HepG2 (cell line): ENCODE measurements at regions not wholly inside any gene's neighbourhood (a gene's known extent, or its start where the extent isn't known, plus 50 kb on each side); places are given as distances from the start of the nearest gene placed in this dataset.

Experiments used
- ATAC-seq: fragments of 200-7000 bp; cut with Tn5 transposase; 3 replicates; pipeline ENCODE4 v1.9.1; 2020; ENCODE audit warnings: mild to moderate bottlenecking, moderate library complexity
- BruUV-seq: library from RNA; stranded (reverse); fragments of 400-500 nt; replicated peaks from 2 replicates; lab custom pipeline; 2021; lab: Mats Ljungman, UMichigan
- CTCF ChIA-PET: fragments of 300-600 bp; formaldehyde crosslinking; extraction: SDS; loops from one replicate; lab custom pipeline; 2021; ENCODE audit warnings: low total read pairs, inconsistent platforms, low intra/inter-chr PET ratio; lab: Yijun Ruan, JAX
- POLR2A ChIA-PET: fragments of 350-600 bp; sonication (Branson Sonifier 250); formaldehyde crosslinking; loops from one replicate; lab custom pipeline; 2020; ENCODE audit warnings: antibody characterized with exemption, inconsistent platforms; lab: Yijun Ruan, JAX
- DNase-seq: peaks from one replicate; pipeline ENCODE4 v3.0.0-alpha.2; 2015; ENCODE audit warnings: low spot score
- FAIRE-seq: peaks from 3 replicates; lab custom pipeline; 2011; peaks lifted over from hg19 to GRCh38; lab: Jason Lieb, UNC
- H2AFZ ChIP-seq: one replicate; pipeline ENCODE4 v1.6.1; 2011; ENCODE audit warnings: low read length, inconsistent platforms
- H3K27ac ChIP-seq: fragments of 300-600 bp; 3 replicates; pipeline ENCODE4 v1.8.0; 2011; ENCODE audit warnings: mixed run types, mild to moderate bottlenecking, mixed read lengths, low read length, inconsistent platforms; ENCODE audit not compliant: insufficient read depth; ENCODE audit errors: extremely low read length
- H3K27me3 ChIP-seq, 2 experiments: fragments of 200-600 bp in 1 of 2; 2 replicates in 1 of 2; 3 replicates in 1 of 2; pipeline versions ENCODE4 v1.6.0 to v1.8.0; 2011; ENCODE audit warnings: low read length in 2 of 2, mild to moderate bottlenecking in 2 of 2, moderate library complexity in 2 of 2, inconsistent platforms in 1 of 2; ENCODE audit not compliant: insufficient read depth in 2 of 2, control insufficient read depth in 1 of 2
- H3K36me3 ChIP-seq, 2 experiments: fragments of 200-600 bp in 1 of 2; replicated peaks in 1 of 2; 2 replicates in 1 of 2; 3 replicates in 1 of 2; pipeline versions ENCODE4 v1.5.1 to v1.8.0; 2011; ENCODE audit warnings: low read length in 2 of 2, inconsistent platforms in 1 of 2; ENCODE audit not compliant: insufficient read depth in 2 of 2, control insufficient read depth in 1 of 2
- H3K4me1 ChIP-seq: 2 replicates; pipeline ENCODE4 v1.5.1; 2012; ENCODE audit warnings: low read length, inconsistent platforms; ENCODE audit not compliant: insufficient read depth
- H3K4me2 ChIP-seq: 2 replicates; pipeline ENCODE4 v1.6.0; 2011; ENCODE audit warnings: low read depth, low read length, inconsistent platforms
- H3K4me3 ChIP-seq, 3 experiments: fragments of 200-600 bp in 1 of 3; sonication (generic), shearing (Covaris generic) in 1 of 3; replicated peaks in 1 of 3; 2 replicates each; pipeline ENCODE4 v1.5.1; 2011 to 2016; ENCODE audit warnings: low read length in 3 of 3, inconsistent platforms in 2 of 3, low read depth in 2 of 3, mild to moderate bottlenecking in 2 of 3, control low read depth in 1 of 3, mixed read lengths in 1 of 3; ENCODE audit not compliant: insufficient read depth in 1 of 3
- H3K79me2 ChIP-seq: one replicate; pipeline ENCODE4 v1.6.1; 2011; ENCODE audit warnings: low read length, inconsistent platforms; ENCODE audit not compliant: insufficient read depth
- H3K9ac ChIP-seq: 2 replicates; pipeline ENCODE4 v1.6.0; 2011; ENCODE audit warnings: mild to moderate bottlenecking, low read depth, low read length, inconsistent platforms; ENCODE audit not compliant: insufficient read depth
- H3K9me3 ChIP-seq: 2 replicates; pipeline ENCODE4 v1.5.1; 2012; ENCODE audit warnings: mild to moderate bottlenecking, low read length
- H4K20me1 ChIP-seq: 2 replicates; pipeline ENCODE4 v1.6.0; 2011; ENCODE audit warnings: inconsistent platforms, mild to moderate bottlenecking, low read length, moderate library complexity; ENCODE audit not compliant: insufficient read depth
- CBFB ChIP-seq: sonication (generic); formaldehyde crosslinking; IDR thresholded peaks from 2 replicates; pipeline ENCODE4 v1.4.0; 2020; ENCODE audit warnings: missing genetic modification reagents
- IRF1 ChIP-seq: sonication (generic); formaldehyde crosslinking; IDR thresholded peaks from 2 replicates; pipeline ENCODE4 v1.4.0; 2020; ENCODE audit warnings: low read depth, mild to moderate bottlenecking, missing genetic modification reagents
- MZF1 ChIP-seq: sonication (generic); formaldehyde crosslinking; IDR thresholded peaks from 2 replicates; pipeline ENCODE4 v1.8.1; 2023; ENCODE audit warnings: mild to moderate bottlenecking, missing genetic modification reagents, borderline replicate concordance
- NFIC ChIP-seq: IDR thresholded peaks from 2 replicates; pipeline ENCODE4 v1.6.1; 2012; ENCODE audit warnings: mild to moderate bottlenecking, low read length, inconsistent platforms
- NPAS2 ChIP-seq: sonication (generic); formaldehyde crosslinking; IDR thresholded peaks from 2 replicates; pipeline ENCODE4 v1.8.0; 2022; ENCODE audit warnings: mild to moderate bottlenecking, missing genetic modification reagents, borderline replicate concordance
- PHF21A ChIP-seq: sonication (generic); formaldehyde crosslinking; IDR thresholded peaks from 2 replicates; pipeline ENCODE4 v1.5.0; 2020; ENCODE audit warnings: mild to moderate bottlenecking, missing genetic modification reagents
- PRPF4 ChIP-seq: fragments of 200-400 bp; formaldehyde crosslinking; IDR thresholded peaks from 2 replicates; pipeline ENCODE4 v1.6.1; 2016; ENCODE audit warnings: low read length, low read depth; ENCODE audit not compliant: poor library complexity, severe bottlenecking
- RERE ChIP-seq: IDR thresholded peaks from 2 replicates; pipeline ENCODE4 v1.6.1; 2016; ENCODE audit warnings: low read depth, missing genetic modification reagents, missing compliant biosample characterization
- SMAD1 ChIP-seq: sonication (generic); formaldehyde crosslinking; IDR thresholded peaks from 2 replicates; pipeline ENCODE4 v1.4.0; 2020; ENCODE audit warnings: missing genetic modification reagents, low read depth, mild to moderate bottlenecking, borderline replicate concordance
- ZNF34 ChIP-seq: sonication (generic); formaldehyde crosslinking; IDR thresholded peaks from 2 replicates; pipeline ENCODE4 v1.4.0; 2020; ENCODE audit warnings: mild to moderate bottlenecking, missing genetic modification reagents, borderline replicate concordance
- ZNF367 ChIP-seq: sonication (generic); formaldehyde crosslinking; IDR thresholded peaks from 2 replicates; pipeline ENCODE4 v1.4.0; 2020; ENCODE audit warnings: missing genetic modification reagents, borderline replicate concordance
- ZNF543 ChIP-seq: sonication (generic); formaldehyde crosslinking; IDR thresholded peaks from 2 replicates; pipeline ENCODE4 v1.4.0; 2020; ENCODE audit warnings: mild to moderate bottlenecking, missing genetic modification reagents
- ZNF567 ChIP-seq: sonication (generic); formaldehyde crosslinking; IDR thresholded peaks from 2 replicates; pipeline ENCODE4 v1.8.1; 2023; ENCODE audit warnings: mild to moderate bottlenecking, missing genetic modification reagents, borderline replicate concordance
- WGBS: methylation state at CpG from one replicate; pipeline ENCODE4 v1.1.6; 2017; ENCODE audit warnings: low lambda C conversion rate; 5-methylcytosine and 5-hydroxymethylcytosine counted together
- in situ Hi-C: cut with HindIII; loops from 2 replicates; pipeline ENCODE4 v1.10.0; 2017; ENCODE audit warnings: low pct_unique_long_range_greater_than_20kb; ENCODE audit not compliant: extremely low pct_ligation_motif_present
- intact Hi-C: fragments of 100-400 bp; cut with micrococcal nuclease; formaldehyde crosslinking; loops from one replicate; pipeline ENCODE4 v1.10.0; 2022; ENCODE audit not compliant: unreplicated experiment

DNA sequence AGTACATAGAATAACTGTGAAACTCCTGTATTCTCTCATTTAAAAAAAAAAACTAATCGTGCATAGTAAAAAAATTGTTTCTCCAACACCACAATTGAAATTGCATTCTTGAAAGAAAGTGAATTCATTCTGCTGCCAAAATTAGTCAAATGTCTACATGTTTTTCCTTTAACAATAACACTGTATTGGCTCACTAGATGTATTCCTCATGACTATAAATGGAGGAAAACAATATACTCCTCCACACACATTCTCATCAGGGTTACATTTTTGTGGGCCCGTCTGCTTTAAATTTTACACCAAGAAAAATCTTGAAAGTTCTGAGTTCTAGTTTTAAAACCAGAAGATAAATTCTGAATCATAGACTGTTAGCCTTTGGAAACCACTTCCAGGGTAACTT lies 233.6 kb downstream of the KLF12 start:
- no peaks in the 10 kb centered on the region for H3K4me1 ChIP-seq
- TF ChIP-seq ZNF543 (CRISPR knock-in tag) (no peak), SMAD1 (CRISPR knock-in tag) (no peak), CBFB (CRISPR knock-in tag) (no peak), MZF1 (CRISPR knock-in tag) (no peak), NFIC (no peak), PRPF4 (no peak), ZNF567 (CRISPR knock-in tag) (no peak), PHF21A (CRISPR knock-in tag) (no peak), IRF1 (CRISPR knock-in tag) (no peak), RERE (CRISPR knock-in tag) (no peak), ZNF34 (CRISPR knock-in tag) (no peak), ZNF367 (CRISPR knock-in tag) (no peak), NPAS2 (no peak)
- H4K20me1 ChIP-seq = no peaks in the 10 kb centered on the region
- DNase-seq (no peak), ATAC-seq (no peak), FAIRE-seq (no peak)
- no peak overlapping the region for H2AFZ ChIP-seq
- no peaks in the 10 kb centered on the region for H3K9me3 ChIP-seq
- in situ Hi-C loops (no loop called here), intact Hi-C loops (no loop called here)
- H3K27ac ChIP-seq = no peak overlapping the region
- H3K36me3 ChIP-seq = no peaks in the 10 kb centered on the region
- no peak overlapping the region for H3K4me2 ChIP-seq
- WGBS = 53% methylated on average over 2 of the region's 2 CpGs
- H3K4me3 ChIP-seq = no peak overlapping the region
- BruUV-seq = no TSS peak
- H3K27me3 ChIP-seq = no peaks in the 10 kb centered on the region
- ChIA-PET CTCF (no interaction called here), POLR2A (no interaction called here)
- no peak overlapping the region for H3K9ac ChIP-seq
- no peaks in the 10 kb centered on the region for H3K79me2 ChIP-seq
